Kidney (tissue), 13 donors: ENCODE measurements at regions not wholly inside any gene's neighbourhood (a gene's known extent, or its start where the extent isn't known, plus 50 kb on each side); places are given as distances from the start of the nearest gene placed in this dataset.
A peak's percentile ranks its signal among the peaks of the same experiment; 100 is the strongest.

ENCODE experiments used
- DNase-seq, 5 donors: peaks; one replicate each; pipeline ENCODE4 v3.0.0-alpha.2; 2013 to 2020
- FAIRE-seq: peaks from 2 replicates; lab custom pipeline; 2012; peaks lifted over from hg19 to GRCh38; lab: Jason Lieb, UNC
- H3K27ac ChIP-seq, 2 donors: one replicate each; pipeline ENCODE4 v1.7.0; 2013; ENCODE audit warnings: low read depth in 2 of 2, low read length in 2 of 2, inconsistent platforms in 1 of 2
- H3K27me3 ChIP-seq: one replicate; pipeline ENCODE4 v1.7.1; 2013; ENCODE audit warnings: low read length, inconsistent platforms; ENCODE audit not compliant: control insufficient read depth, insufficient read depth
- H3K36me3 ChIP-seq, 3 donors: one replicate each; pipeline versions ENCODE4 v1.7.0 to v1.7.1; 2013; ENCODE audit warnings: low read length in 3 of 3, control low read depth in 1 of 3, inconsistent platforms in 1 of 3; ENCODE audit not compliant: insufficient read depth in 3 of 3, control insufficient read depth in 2 of 3
- H3K4me1 ChIP-seq, 3 donors: one replicate each; pipeline versions ENCODE4 v1.7.0 to v1.7.1; 2013; ENCODE audit warnings: low read length in 3 of 3, inconsistent platforms in 1 of 3, low read depth in 1 of 3; ENCODE audit not compliant: control insufficient read depth in 2 of 3, insufficient read depth in 2 of 3
- H3K4me3 ChIP-seq, 3 donors: one replicate each; pipeline versions ENCODE4 v1.7.0 to v1.8.1; 2013; ENCODE audit warnings: low read length in 3 of 3, control low read depth in 1 of 3, inconsistent platforms in 1 of 3
- H3K9ac ChIP-seq, 3 donors: one replicate each; pipeline versions ENCODE4 v1.7.0 to v1.7.1; 2013; ENCODE audit warnings: low read length in 3 of 3, control low read depth in 1 of 3, inconsistent platforms in 1 of 3
- H3K9me3 ChIP-seq, 3 donors: one replicate each; pipeline versions ENCODE4 v1.7.0 to v1.7.1; 2013; ENCODE audit warnings: low read length in 3 of 3, control low read depth in 1 of 3, inconsistent platforms in 1 of 3; ENCODE audit not compliant: control insufficient read depth in 2 of 3, insufficient read depth in 1 of 3
- intact Hi-C: fragments of 100-400 bp; cut with DNase I; formaldehyde crosslinking; loops from one replicate; pipeline ENCODE4 v1.11.1; 2022
- TF ChIP-seq, protein P1 (sequence below): IDR thresholded peaks from 3 replicates; pipeline ENCODE4 v1.5.1; 2012; ENCODE audit warnings: mild to moderate bottlenecking, moderate library complexity, borderline replicate concordance; ENCODE audit not compliant: insufficient read depth; ENCODE audit errors: extremely low read depth
- donor health status: control.
- donor health status: control.
- donor health status: control.
- donor health status: control.
- donor health status: control.
- donor health status: DM: yes; HTN: yes; CAD: no.
- donor health status: Normal renal cell carcinoma (clear cell type).

DNA sequence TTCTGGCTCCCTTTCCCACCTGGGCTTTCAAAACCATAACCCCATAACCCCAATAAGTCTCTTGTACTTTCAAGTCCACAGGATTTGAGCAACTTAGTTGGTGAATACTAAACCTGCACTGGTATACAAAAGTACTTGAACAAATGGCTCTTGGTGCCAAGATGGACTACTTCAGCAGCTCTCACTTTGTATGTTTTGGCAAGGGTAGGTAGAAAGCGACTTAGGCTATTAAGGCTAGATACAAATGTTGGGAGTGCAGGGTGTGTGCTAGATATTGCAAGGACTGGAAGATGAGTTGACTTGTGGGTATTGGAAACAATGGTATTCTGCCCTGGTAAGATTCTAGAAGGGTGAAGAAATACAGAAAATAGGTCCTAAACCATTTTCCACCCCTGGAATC lies 182.6 kb upstream of the MOCS1 start:
- intact Hi-C loops: no loop called here
- Histone ChIP-seq H3K4me3 (no peak overlapping the region), H3K36me3 (no peaks in the 10 kb centered on the region), H3K9ac (no peak overlapping the region), H3K4me1 (no peaks in the 10 kb centered on the region), H3K9me3 (no peaks in the 10 kb centered on the region), H3K27ac (no peak overlapping the region), H3K27me3 (no peaks in the 10 kb centered on the region)
- TF ChIP-seq, protein P1, sequence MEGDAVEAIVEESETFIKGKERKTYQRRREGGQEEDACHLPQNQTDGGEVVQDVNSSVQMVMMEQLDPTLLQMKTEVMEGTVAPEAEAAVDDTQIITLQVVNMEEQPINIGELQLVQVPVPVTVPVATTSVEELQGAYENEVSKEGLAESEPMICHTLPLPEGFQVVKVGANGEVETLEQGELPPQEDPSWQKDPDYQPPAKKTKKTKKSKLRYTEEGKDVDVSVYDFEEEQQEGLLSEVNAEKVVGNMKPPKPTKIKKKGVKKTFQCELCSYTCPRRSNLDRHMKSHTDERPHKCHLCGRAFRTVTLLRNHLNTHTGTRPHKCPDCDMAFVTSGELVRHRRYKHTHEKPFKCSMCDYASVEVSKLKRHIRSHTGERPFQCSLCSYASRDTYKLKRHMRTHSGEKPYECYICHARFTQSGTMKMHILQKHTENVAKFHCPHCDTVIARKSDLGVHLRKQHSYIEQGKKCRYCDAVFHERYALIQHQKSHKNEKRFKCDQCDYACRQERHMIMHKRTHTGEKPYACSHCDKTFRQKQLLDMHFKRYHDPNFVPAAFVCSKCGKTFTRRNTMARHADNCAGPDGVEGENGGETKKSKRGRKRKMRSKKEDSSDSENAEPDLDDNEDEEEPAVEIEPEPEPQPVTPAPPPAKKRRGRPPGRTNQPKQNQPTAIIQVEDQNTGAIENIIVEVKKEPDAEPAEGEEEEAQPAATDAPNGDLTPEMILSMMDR: no peak
- DNase-seq (no peak), FAIRE-seq (no peak)

DNA sequence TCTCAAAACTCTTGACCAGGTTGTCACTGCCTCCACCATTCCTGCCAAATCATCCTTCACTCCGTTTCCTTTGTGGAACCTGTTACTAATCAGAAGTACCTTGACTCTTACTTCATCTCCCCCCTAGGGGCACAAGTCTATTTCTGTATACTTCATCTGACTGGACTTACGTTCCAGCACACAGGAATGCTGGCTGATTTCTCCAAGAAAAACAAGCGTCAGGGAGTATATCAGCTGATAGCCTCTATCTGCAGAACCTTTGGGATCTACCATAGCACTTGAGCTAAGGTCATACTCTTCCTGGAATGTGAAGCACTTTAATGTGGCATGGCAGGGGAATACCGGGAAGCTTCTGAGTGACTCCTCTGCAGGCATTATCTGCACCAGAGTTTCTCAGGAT lies 178.1 kb upstream of the MOCS1 start:
- H3K4me3 ChIP-seq: no peak overlapping the region
- H3K9ac ChIP-seq: no peak overlapping the region
- no peaks in the 10 kb centered on the region for H3K36me3 ChIP-seq
- H3K9me3 ChIP-seq: peaks cover 0 to 8% (median 0%) of the 10 kb centered on the region in 3 donors
- DNase-seq: peak in 1 of 5 donors; percentile 1
- no peak for FAIRE-seq
- no peaks in the 10 kb centered on the region for H3K27me3 ChIP-seq
- H3K27ac ChIP-seq: no peak overlapping the region
- intact Hi-C loops: no loop called here
- TF ChIP-seq, protein P1: no peak
- no peaks in the 10 kb centered on the region for H3K4me1 ChIP-seq

DNA sequence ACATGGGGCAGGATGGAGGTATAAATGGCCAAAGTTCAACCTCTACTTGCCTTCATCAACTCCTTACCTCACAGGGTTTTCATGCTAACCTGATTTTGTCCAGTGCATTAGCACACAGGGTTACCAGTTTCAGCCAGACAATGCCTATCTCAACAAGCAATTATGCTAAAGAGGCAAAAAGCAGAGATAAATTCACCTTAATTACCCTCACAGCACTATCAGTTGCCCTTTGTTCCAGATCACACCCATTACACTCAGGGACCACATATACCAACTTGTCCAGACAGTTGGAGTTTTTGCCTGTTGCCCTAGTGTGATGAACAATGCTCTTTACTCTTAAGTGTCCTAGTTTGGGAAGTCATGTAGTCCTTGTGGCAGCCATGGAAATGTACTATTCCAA lies 174.5 kb upstream of the MOCS1 start:
- Histone ChIP-seq H3K27ac (no peak overlapping the region), H3K9me3 (peaks cover 0 to 9% (median 0%) of the 10 kb centered on the region in 3 donors), H3K4me1 (no peaks in the 10 kb centered on the region), H3K4me3 (no peak overlapping the region), H3K9ac (no peak overlapping the region), H3K36me3 (no peaks in the 10 kb centered on the region), H3K27me3 (no peaks in the 10 kb centered on the region)
- intact Hi-C loops: no loop called here
- TF ChIP-seq, protein P1: no peak
- DNase-seq (no peak), FAIRE-seq (no peak)

DNA sequence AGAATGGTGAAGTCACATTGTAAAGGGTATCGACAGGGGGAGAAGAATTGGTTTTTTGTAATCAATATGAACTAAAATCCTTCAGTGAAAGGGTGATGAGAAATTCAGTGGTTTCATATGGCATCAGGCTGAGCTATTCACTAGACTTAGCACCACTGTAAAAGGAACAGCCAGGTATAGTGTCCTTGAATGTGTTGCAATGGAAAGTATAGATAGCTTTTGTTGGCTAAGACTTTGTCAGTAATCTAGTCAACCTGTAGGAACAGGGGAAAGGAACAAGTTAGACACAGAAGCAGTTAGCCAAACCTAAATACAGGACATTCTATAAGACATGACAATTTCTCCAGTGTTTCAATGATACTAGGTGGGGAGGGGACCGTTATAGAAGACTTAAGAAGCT lies 172.6 kb upstream of the MOCS1 start:
- TF ChIP-seq, protein P1: no peak
- no peak for FAIRE-seq

More for the DNA sequence above, 172.6 kb upstream of the MOCS1 start:
- intact Hi-C loops: no loop called here
- Histone ChIP-seq H3K27ac (no peak overlapping the region), H3K9me3 (peaks cover 0 to 9% (median 0%) of the 10 kb centered on the region in 3 donors), H3K4me3 (no peak overlapping the region), H3K4me1 (no peaks in the 10 kb centered on the region), H3K27me3 (no peaks in the 10 kb centered on the region), H3K9ac (no peak overlapping the region), H3K36me3 (no peaks in the 10 kb centered on the region)
- no peak for DNase-seq
